T-helper 2 cell treated with Interferon-gamma antibody and Interleukin-4, amounts not matched to agents 5 μg/mL and 100 μg/mL, for 36 hours (primary cell): ENCODE measurements at regions not wholly inside any gene's neighbourhood (a gene's known extent, or its start where the extent isn't known, plus 50 kb on each side); places are given as distances from the start of the nearest gene placed in this dataset.

Source experiments
- DNase-seq: peaks from one replicate; pipeline ENCODE4 v3.0.0; 2021; ENCODE audit warnings: low spot score
- H3K27ac Mint-ChIP-seq: one replicate; pipeline ENCODE4 v1.8.0; 2021; ENCODE audit warnings: mild to moderate bottlenecking, mixed read lengths
- H3K27me3 Mint-ChIP-seq: one replicate; pipeline ENCODE4 v1.8.0; 2021; ENCODE audit warnings: low read depth, mixed read lengths
- H3K36me3 Mint-ChIP-seq: one replicate; pipeline ENCODE4 v1.8.0; 2021; ENCODE audit warnings: low read depth, mixed read lengths
- H3K4me1 Mint-ChIP-seq: one replicate; pipeline ENCODE4 v1.8.0; 2021; ENCODE audit warnings: low read depth, mixed read lengths
- H3K4me3 Mint-ChIP-seq: one replicate; pipeline ENCODE4 v1.8.0; 2022; ENCODE audit warnings: mild to moderate bottlenecking, moderate library complexity, mixed read lengths
- H3K9me3 Mint-ChIP-seq: one replicate; pipeline ENCODE4 v1.8.0; 2021; ENCODE audit warnings: mixed read lengths

DNA sequence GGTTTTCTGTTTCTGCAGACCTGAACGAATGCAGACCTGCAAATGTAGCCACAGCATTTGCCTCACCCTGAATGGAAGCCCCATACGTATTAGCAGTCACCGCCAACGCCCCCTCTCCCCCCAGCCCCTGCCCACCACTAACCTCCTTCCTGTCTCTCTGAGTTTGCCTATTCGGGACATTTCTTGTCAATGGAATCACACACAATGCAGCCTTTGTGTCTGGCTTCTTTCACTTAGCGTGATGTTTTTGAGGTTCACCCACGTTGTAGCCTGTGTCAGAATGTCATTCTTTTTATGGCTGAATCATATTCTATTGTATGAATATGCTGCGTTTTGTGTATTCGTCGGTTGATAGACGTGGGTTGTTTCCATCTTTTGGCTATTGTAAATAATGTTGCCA lies 178.6 kb downstream of the AACS start:
- Mint-ChIP-seq H3K4me3 (no peak overlapping the region), H3K27me3 (peaks cover 4% of the 10 kb centered on the region), H3K4me1 (no peaks in the 10 kb centered on the region), H3K27ac (no peak overlapping the region), H3K36me3 (no peaks in the 10 kb centered on the region), H3K9me3 (no peaks in the 10 kb centered on the region)
- no peak for DNase-seq

DNA sequence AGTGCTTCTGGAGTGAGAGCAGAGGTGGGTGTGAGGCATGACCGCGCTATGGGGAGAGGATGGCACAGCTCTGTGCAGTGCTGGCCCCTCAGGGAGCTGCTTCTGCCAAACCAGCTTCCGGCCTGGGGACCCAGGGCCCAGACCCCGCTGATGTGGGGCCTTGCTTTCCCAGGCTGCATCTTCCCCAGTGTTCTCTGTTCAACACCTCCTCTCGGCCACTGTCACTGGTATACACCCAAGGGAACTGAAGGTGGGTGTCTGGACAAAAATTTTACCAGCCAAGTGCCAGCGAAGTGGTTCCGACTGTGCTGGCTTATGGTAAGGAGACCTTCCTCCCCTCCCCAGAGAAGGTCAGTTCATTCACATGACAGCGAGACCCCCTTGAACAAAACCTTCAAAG lies 179.1 kb downstream of the AACS start:
- Mint-ChIP-seq H3K4me1 (no peaks in the 10 kb centered on the region), H3K27me3 (peaks cover 4% of the 10 kb centered on the region), H3K27ac (no peak overlapping the region), H3K9me3 (no peaks in the 10 kb centered on the region), H3K36me3 (no peaks in the 10 kb centered on the region), H3K4me3 (no peak overlapping the region)
- DNase-seq = no peak

DNA sequence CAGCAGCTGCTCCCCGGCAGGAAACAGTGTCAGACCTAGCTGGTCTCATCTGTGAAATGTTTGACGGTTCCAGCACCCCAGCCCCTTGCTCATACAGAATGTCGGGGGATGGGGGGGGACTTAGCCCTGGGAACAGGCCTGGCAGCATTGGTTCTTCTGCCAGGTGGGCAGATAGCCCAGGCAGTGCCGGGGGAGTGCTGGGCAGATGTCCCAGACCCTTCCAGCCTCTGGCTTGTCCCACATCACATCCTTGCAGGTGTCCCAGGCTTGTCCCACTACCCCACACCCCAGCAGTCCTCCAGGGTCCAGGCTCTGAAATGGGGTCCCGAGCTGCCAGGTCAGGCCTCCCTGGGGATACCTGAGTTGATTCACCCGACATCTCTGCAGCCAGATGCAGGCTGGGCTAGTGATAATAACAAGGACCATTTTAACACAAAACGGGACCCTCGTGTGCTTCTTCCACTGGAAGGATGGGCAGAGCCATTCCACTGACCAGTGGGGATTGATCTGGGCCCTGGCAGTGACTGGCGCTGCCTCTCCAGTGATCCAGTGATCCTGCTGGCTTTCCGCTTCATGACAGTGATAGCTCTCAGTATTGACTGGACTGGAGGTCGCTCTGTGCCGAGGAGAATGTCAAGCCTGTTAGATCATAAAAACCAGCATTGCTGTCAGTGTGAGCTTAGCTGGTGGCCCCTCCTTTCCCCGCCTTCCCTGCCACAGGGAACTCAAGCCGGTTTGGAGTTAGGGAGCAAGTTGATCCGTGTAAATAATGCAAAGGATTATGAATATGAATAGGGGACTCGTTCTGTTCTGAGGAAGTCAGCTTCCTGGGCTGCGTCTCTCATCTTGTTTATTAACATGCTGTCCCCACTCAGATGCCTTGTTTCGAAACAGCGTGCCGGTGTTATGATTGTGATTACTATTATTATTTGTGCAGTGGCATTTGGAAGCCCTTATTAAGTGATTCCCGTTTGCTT lies 180.6 kb downstream of the AACS start:
- H3K27me3 Mint-ChIP-seq = peaks cover 4% of the 10 kb centered on the region
- no peaks in the 10 kb centered on the region for H3K36me3 Mint-ChIP-seq
- no peak for DNase-seq
- no peaks in the 10 kb centered on the region for H3K4me1 Mint-ChIP-seq
- no peak overlapping the region for H3K4me3 Mint-ChIP-seq
- no peak overlapping the region for H3K27ac Mint-ChIP-seq
- H3K9me3 Mint-ChIP-seq = no peaks in the 10 kb centered on the region

DNA sequence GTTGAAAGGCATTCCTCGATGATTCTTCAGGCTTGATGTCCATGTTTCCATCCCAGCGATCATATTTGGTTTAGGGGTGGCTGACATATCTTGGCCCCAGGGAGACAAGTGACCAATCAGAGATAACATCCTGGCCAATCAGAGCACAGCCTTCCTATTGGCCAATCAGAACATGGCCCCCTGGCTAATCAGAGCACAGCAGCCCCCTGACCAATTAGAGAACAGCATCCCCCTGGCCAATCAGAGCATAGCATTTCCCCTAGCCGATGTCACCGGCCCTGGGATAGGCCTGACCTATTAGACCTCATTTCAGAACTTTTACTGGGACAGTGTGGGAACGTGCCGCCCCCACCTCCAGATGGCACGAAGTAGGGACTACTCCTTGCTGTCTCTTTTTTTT lies 182.2 kb downstream of the AACS start:
- DNase-seq = no peak
- H3K9me3 Mint-ChIP-seq = no peaks in the 10 kb centered on the region
- no peak overlapping the region for H3K4me3 Mint-ChIP-seq
- H3K4me1 Mint-ChIP-seq = no peaks in the 10 kb centered on the region
- no peaks in the 10 kb centered on the region for H3K36me3 Mint-ChIP-seq
- H3K27ac Mint-ChIP-seq = no peak overlapping the region
- peaks cover 4% of the 10 kb centered on the region for H3K27me3 Mint-ChIP-seq

DNA sequence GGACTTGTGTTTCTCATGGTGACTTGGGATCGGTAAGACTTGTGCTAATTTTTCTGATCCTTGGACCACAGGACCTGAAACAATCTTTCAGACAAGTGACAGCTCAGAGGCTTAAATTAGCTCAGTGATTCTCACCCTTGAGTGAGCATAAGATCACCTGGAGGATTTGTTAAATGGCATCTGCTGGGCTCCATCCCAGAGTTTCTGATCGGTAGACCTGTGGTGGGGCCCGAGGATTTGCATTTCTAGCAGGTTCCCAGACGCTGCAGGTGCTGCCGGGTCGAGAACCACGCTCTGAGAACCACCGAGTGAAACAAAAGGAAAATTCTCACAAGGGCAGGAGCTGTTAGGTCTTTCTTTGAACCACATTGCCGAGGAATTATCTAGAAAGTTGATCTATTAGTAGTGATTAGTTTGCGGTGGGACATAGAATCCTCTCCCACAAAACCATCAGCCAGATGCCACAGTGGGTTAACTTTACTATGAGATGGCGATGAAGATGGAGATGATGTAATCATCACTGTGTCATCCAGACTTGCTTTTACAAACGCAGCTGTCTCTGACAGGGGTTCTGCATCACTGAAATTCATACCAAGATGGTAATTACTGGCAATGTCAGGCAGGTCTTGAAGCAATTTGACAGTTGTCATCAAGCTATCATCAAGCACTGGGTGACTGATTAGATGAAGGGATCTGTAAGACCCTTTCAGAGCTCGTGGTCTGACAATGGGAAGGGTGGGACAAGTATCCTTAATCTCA lies 184.0 kb downstream of the AACS start:
- H3K27ac Mint-ChIP-seq = no peak overlapping the region
- H3K36me3 Mint-ChIP-seq = no peaks in the 10 kb centered on the region
- DNase-seq = no peak
- no peaks in the 10 kb centered on the region for H3K9me3 Mint-ChIP-seq
- no peaks in the 10 kb centered on the region for H3K4me1 Mint-ChIP-seq
- H3K4me3 Mint-ChIP-seq = no peak overlapping the region
- peaks cover 4% of the 10 kb centered on the region for H3K27me3 Mint-ChIP-seq

DNA sequence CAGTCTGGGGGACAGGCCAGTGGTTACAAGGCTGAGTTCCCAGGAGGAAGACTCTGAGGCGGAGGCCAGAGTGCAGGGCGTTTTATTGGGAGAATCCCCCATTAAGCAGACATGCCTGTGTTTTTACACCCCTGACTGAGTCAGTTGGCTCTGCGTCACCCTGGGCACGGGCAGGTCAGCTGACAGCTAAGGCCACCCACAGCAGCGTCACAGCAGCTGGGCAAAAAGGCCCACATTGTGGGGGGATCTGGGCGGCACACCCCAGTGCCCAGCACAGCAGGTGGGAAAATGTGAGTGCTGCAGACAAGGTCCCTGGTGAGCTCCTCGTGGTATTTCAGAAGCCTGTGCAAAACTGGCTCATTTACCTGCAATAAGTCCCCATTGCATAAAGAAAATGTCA lies 184.7 kb downstream of the AACS start:
- Mint-ChIP-seq H3K27ac (no peak overlapping the region), H3K9me3 (no peaks in the 10 kb centered on the region)

DNA sequence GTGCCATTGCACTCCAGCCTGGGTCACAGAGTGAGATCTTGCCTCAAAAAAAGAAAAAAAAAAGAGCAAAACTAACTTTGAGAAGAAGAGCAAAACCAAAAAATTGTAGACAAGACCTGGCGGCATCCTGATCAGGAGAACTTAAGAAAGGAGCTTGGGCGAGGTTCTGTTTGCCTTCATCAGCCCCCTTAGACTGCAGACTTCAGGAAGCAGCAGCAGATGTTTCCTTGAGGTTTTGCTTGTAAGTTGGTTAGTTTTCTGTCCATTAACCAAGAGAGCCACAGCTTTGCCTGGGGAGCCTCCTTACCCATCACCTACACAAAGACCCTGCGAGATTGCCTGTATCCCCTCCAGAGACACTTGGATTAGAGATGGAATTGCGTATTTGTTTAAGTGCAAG lies 189.0 kb downstream of the AACS start:
- H3K27me3 Mint-ChIP-seq = no peaks in the 10 kb centered on the region
- H3K36me3 Mint-ChIP-seq = no peaks in the 10 kb centered on the region
- H3K4me1 Mint-ChIP-seq = no peaks in the 10 kb centered on the region
- no peak for DNase-seq
- no peak overlapping the region for H3K4me3 Mint-ChIP-seq
- H3K9me3 Mint-ChIP-seq = no peaks in the 10 kb centered on the region
- H3K27ac Mint-ChIP-seq = no peak overlapping the region

More for the DNA sequence above, 184.7 kb downstream of the AACS start:
- Mint-ChIP-seq H3K36me3 (no peaks in the 10 kb centered on the region), H3K27me3 (peaks cover 4% of the 10 kb centered on the region), H3K4me3 (no peak overlapping the region), H3K4me1 (no peaks in the 10 kb centered on the region)
- DNase-seq = no peak

DNA sequence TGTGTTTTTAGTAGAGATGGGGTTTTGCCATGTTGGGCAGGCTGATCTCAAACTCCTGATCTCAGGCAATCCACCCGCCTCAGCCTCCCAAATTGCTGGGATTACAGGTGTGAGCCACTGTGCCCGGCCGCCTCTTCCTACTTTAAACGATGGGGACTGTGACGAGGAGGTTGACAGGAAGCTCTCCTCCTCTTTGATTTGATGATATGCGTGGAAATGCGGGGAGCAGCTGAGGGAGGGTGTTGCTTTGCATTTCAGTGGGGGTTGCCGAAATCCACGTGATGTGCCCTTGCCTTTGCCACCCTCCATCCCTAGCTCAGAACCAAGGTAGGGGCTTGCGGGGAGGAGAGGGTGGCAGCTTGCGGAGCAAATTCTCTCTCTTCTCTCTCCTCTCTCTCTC lies 189.6 kb downstream of the AACS start:
- no peaks in the 10 kb centered on the region for H3K9me3 Mint-ChIP-seq
- no peaks in the 10 kb centered on the region for H3K27me3 Mint-ChIP-seq
- no peak overlapping the region for H3K27ac Mint-ChIP-seq
- H3K4me3 Mint-ChIP-seq = no peak overlapping the region
- H3K36me3 Mint-ChIP-seq = no peaks in the 10 kb centered on the region
- no peaks in the 10 kb centered on the region for H3K4me1 Mint-ChIP-seq
- no peak for DNase-seq

DNA sequence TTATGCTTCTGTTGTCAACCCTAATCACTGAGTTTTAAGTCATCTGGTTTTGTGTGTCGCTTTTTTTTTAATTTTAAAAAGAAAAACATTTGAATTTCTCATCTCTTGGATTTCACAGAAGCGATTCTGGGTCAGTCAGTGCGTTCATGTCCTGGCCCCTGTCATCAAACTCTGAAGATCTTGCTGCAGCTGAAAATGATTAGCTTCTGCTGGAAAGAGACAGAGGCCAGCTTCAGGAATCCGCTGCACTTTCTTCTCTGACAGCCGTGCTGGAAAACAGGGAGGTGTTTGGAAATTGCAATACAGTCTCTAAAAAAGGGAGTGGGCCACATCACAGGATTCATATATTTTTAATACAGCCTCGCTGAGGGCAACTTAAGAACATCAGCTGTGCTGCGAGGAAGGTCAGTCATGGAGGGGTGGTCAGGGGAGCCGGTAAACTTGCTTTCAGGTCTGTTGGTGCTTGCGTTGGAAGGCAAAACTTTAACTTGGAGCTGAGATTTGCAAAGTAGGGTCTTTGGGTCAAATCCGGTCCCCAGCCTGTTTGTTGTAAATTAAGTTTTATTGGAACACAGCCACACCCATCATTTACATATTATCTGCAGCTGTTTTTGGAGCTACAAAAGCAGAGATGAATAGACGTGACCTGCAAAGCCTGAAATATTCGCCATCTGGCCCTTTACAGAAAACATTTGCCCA lies 190.8 kb downstream of the AACS start:
- Mint-ChIP-seq H3K4me1 (no peaks in the 10 kb centered on the region), H3K9me3 (no peaks in the 10 kb centered on the region), H3K4me3 (no peak overlapping the region), H3K36me3 (no peaks in the 10 kb centered on the region), H3K27me3 (no peaks in the 10 kb centered on the region), H3K27ac (no peak overlapping the region)
- DNase-seq = no peak

DNA sequence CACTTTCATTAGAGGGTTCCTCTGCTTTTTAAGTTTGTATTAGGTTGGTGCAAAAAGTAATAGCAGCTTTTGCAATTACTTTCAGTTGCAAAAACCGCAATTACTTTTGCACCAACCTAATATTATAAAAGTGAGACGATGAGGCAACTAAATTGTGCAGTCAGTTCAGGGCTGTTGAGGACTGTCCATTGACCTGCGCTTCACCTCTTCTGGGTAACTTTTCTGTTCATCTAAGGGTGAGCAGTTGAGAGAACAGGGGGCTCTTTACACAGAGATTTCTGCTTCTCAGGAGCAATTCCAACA lies 191.3 kb downstream of the AACS start:
- DNase-seq = no peak
- Mint-ChIP-seq H3K4me3 (no peak overlapping the region), H3K27ac (no peak overlapping the region), H3K36me3 (no peaks in the 10 kb centered on the region), H3K9me3 (no peaks in the 10 kb centered on the region), H3K27me3 (no peaks in the 10 kb centered on the region), H3K4me1 (no peaks in the 10 kb centered on the region)

DNA sequence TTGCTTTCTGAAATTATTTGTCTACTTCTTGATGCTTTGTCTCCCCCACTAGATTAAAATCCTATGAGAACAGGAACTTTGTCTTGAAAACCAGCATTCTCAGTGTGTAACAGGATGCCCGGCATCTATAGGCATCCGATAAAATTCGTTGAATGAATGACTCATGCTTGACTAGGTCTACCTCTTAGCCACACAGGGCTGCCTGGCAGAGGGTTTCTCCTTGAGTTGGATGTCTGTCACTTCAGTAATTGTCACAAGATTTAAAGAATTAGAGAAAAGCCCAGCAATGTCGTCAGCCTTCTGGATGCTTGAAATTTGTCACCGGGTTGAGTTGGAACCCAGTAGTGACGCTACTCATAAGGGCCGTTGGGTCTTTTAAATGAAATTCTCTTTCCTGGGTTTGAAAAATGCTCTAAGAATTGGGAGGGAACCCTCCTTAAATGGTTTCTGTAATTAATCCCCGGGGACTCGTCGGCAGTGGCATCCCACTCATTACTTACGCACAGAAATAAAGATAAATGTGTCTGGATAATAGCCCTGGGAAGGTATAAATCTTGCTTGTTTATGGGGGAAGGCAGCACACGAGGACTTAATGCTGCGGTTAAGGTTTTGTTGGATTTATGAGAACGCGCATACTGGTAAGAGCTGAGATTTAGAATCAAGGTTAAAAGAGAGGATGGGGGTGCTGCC lies 194.1 kb downstream of the AACS start:
- no peak for DNase-seq
- Mint-ChIP-seq H3K9me3 (no peaks in the 10 kb centered on the region), H3K27me3 (no peaks in the 10 kb centered on the region), H3K27ac (no peak overlapping the region), H3K4me3 (no peak overlapping the region), H3K4me1 (no peaks in the 10 kb centered on the region), H3K36me3 (no peaks in the 10 kb centered on the region)

DNA sequence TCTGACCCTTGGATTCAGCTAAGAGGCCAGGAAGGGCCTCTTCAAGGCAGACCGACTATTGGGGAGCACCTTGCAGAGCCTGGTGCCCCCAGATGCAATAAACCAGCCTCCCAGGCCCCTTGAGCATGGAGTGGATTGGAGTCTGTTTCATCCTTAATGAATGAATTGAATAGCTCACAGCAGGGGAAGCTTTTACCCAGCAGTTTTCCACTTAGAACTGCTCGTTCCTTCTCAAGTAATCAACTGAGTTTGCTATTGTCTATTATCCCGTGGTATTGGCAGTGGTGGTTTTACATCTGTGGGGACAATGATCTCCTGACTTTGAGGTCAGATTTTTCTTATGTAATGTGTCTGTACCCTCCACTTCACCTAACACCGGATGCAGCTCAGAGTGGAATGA lies 197.6 kb downstream of the AACS start:
- Mint-ChIP-seq H3K36me3 (no peaks in the 10 kb centered on the region), H3K27me3 (no peaks in the 10 kb centered on the region), H3K4me1 (no peaks in the 10 kb centered on the region), H3K9me3 (no peaks in the 10 kb centered on the region), H3K4me3 (no peak overlapping the region), H3K27ac (no peak overlapping the region)
- no peak for DNase-seq

DNA sequence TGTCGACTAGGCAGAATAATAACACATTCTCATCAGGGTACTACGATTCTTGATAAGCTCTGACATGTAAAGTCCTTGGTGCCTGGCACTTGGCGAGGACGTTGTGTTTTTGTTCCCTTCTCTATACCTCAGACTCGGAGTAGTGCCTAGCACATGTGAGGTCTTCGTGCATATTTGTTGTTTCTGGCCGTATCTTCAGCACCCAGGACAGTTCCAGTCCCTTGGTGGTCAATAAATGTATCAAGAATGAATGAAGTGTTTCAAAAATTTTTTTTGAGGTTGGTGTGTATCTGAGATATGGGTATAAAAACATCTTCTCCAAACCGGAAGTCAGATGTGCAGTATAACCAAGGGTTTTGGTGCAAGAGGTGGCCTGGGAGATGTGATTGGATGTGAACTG lies 198.2 kb downstream of the AACS start:
- H3K36me3 Mint-ChIP-seq = no peaks in the 10 kb centered on the region
- H3K27me3 Mint-ChIP-seq = no peaks in the 10 kb centered on the region
- DNase-seq = no peak
- no peak overlapping the region for H3K27ac Mint-ChIP-seq
- H3K4me3 Mint-ChIP-seq = no peak overlapping the region
- no peaks in the 10 kb centered on the region for H3K9me3 Mint-ChIP-seq
- no peaks in the 10 kb centered on the region for H3K4me1 Mint-ChIP-seq

DNA sequence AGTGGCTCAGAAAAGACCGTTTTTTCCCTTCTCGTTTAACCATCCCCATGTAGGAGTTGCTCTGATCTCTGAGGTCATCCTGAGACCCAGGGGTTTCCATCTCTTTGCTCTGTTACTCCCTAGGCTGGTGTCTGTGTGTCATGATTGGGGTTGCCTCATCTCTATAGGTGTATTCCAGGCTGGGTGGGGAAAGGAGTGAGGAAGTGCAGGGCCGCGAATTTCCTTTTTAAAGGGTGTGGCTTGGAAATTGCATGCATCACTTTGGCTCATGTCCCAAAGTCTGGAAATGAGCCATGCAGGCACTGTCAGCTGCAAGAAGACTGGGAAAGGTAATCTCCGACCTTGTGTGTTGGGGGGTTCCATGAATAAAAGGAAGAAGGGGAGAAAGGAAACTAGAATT lies 201.9 kb downstream of the AACS start:
- Mint-ChIP-seq H3K9me3 (no peaks in the 10 kb centered on the region), H3K36me3 (no peaks in the 10 kb centered on the region), H3K4me1 (no peaks in the 10 kb centered on the region), H3K27me3 (no peaks in the 10 kb centered on the region), H3K4me3 (no peak overlapping the region), H3K27ac (no peak overlapping the region)
- DNase-seq = no peak
